ENCODE measurements at regions not wholly inside any gene's neighbourhood (a gene's known extent, or its start where the extent isn't known, plus 50 kb on each side); places are given as distances from the start of the nearest gene placed in this dataset.

GRCh38 chr2:45132551-45132950 lies 123.3 kb upstream of the SIX2 start:
- POLR2A ChIA-PET = no interaction called here
- Histone ChIP-seq H3K27ac (ENCODE audit: extremely low read depth, low read depth, low read length) (no peak overlapping the region), H3K36me3 (ENCODE audit: control insufficient read depth in 2 of 2, insufficient read depth in 1 of 2, low read length in 2 of 2) (no peaks in the 10 kb centered on the region), H3K4me3 (ENCODE audit: low read depth, low read length) (no peak overlapping the region), H3K9me3 (ENCODE audit: control insufficient read depth, insufficient read depth, low read depth, low read length) (no peaks in the 10 kb centered on the region), H3K4me1 (ENCODE audit: control insufficient read depth, insufficient read depth, low read length) (peaks cover 8% of the 10 kb centered on the region)
- CTCF ChIA-PET = no interaction called here
- no peak for TF ChIP-seq ELK4 (IDR thresholded peaks at IDR 0.05; ENCODE audit: borderline replicate concordance, low read depth, low read length)
- TF ChIP-seq ZNF311 (tag by site-specific recombination; IDR thresholded peaks at IDR 0.05; ENCODE audit: borderline replicate concordance) = no peak
- TF ChIP-seq, protein P1, sequence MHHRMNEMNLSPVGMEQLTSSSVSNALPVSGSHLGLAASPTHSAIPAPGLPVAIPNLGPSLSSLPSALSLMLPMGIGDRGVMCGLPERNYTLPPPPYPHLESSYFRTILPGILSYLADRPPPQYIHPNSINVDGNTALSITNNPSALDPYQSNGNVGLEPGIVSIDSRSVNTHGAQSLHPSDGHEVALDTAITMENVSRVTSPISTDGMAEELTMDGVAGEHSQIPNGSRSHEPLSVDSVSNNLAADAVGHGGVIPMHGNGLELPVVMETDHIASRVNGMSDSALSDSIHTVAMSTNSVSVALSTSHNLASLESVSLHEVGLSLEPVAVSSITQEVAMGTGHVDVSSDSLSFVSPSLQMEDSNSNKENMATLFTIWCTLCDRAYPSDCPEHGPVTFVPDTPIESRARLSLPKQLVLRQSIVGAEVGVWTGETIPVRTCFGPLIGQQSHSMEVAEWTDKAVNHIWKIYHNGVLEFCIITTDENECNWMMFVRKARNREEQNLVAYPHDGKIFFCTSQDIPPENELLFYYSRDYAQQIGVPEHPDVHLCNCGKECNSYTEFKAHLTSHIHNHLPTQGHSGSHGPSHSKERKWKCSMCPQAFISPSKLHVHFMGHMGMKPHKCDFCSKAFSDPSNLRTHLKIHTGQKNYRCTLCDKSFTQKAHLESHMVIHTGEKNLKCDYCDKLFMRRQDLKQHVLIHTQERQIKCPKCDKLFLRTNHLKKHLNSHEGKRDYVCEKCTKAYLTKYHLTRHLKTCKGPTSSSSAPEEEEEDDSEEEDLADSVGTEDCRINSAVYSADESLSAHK (tag by site-specific recombination; IDR thresholded peaks at IDR 0.05) = no peak

GRCh38 chr2:45131587-45131986 lies 122.3 kb upstream of the SIX2 start:
- Histone ChIP-seq H3K4me3 (ENCODE audit: low read depth, low read length) (no peak overlapping the region), H3K9me3 (ENCODE audit: control insufficient read depth, insufficient read depth, low read depth, low read length) (no peaks in the 10 kb centered on the region), H3K27ac (ENCODE audit: extremely low read depth, low read depth, low read length) (no peak overlapping the region), H3K36me3 (ENCODE audit: control insufficient read depth in 2 of 2, insufficient read depth in 1 of 2, low read length in 2 of 2) (no peaks in the 10 kb centered on the region), H3K4me1 (ENCODE audit: control insufficient read depth, insufficient read depth, low read length) (peaks cover 8% of the 10 kb centered on the region)
- POLR2A ChIA-PET = no interaction called here
- CTCF ChIA-PET = no interaction called here
- no peak for TF ChIP-seq ZNF558 (tag by site-specific recombination; IDR thresholded peaks at IDR 0.05)
- TF ChIP-seq ZNF211 (tag by site-specific recombination; IDR thresholded peaks at IDR 0.05; ENCODE audit: low read depth) = no peak
- TF ChIP-seq ZNF112 (tag by site-specific recombination; IDR thresholded peaks at IDR 0.05) = no peak
- TF ChIP-seq ZNF335 (tag by site-specific recombination; conservative IDR thresholded peaks at IDR 0.05) = no peak
- TF ChIP-seq ZNF549 (tag by site-specific recombination; IDR thresholded peaks at IDR 0.05) = no peak
- no peak for TF ChIP-seq ZNF514 (tag by site-specific recombination; IDR thresholded peaks at IDR 0.05)
- TF ChIP-seq, protein P2, sequence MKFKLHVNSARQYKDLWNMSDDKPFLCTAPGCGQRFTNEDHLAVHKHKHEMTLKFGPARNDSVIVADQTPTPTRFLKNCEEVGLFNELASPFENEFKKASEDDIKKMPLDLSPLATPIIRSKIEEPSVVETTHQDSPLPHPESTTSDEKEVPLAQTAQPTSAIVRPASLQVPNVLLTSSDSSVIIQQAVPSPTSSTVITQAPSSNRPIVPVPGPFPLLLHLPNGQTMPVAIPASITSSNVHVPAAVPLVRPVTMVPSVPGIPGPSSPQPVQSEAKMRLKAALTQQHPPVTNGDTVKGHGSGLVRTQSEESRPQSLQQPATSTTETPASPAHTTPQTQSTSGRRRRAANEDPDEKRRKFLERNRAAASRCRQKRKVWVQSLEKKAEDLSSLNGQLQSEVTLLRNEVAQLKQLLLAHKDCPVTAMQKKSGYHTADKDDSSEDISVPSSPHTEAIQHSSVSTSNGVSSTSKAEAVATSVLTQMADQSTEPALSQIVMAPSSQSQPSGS (tag by site-specific recombination; IDR thresholded peaks at IDR 0.05; ENCODE audit: low read depth) = no peak
- TF ChIP-seq ELK4 (IDR thresholded peaks at IDR 0.05; ENCODE audit: borderline replicate concordance, low read depth, low read length) = no peak
- TF ChIP-seq ZNF140 (tag by site-specific recombination; IDR thresholded peaks at IDR 0.05) = no peak
- no peak for TF ChIP-seq ZNF626 (tag by site-specific recombination; IDR thresholded peaks at IDR 0.05)
- TF ChIP-seq, protein P3, sequence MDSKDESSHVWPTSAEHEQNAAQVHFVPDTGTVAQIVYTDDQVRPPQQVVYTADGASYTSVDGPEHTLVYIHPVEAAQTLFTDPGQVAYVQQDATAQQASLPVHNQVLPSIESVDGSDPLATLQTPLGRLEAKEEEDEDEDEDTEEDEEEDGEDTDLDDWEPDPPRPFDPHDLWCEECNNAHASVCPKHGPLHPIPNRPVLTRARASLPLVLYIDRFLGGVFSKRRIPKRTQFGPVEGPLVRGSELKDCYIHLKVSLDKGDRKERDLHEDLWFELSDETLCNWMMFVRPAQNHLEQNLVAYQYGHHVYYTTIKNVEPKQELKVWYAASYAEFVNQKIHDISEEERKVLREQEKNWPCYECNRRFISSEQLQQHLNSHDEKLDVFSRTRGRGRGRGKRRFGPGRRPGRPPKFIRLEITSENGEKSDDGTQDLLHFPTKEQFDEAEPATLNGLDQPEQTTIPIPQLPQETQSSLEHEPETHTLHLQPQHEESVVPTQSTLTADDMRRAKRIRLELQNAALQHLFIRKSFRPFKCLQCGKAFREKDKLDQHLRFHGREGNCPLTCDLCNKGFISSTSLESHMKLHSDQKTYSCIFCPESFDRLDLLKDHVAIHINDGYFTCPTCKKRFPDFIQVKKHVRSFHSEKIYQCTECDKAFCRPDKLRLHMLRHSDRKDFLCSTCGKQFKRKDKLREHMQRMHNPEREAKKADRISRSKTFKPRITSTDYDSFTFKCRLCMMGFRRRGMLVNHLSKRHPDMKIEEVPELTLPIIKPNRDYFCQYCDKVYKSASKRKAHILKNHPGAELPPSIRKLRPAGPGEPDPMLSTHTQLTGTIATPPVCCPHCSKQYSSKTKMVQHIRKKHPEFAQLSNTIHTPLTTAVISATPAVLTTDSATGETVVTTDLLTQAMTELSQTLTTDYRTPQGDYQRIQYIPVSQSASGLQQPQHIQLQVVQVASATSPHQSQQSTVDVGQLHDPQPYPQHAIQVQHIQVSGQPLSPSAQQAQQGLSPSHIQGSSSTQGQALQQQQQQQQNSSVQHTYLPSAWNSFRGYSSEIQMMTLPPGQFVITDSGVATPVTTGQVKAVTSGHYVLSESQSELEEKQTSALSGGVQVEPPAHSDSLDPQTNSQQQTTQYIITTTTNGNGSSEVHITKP (tag by site-specific recombination; IDR thresholded peaks at IDR 0.05) = no peak
- TF ChIP-seq ZNF311 (tag by site-specific recombination; IDR thresholded peaks at IDR 0.05; ENCODE audit: borderline replicate concordance) = no peak
- no peak for TF ChIP-seq REPIN1 (tag by site-specific recombination; IDR thresholded peaks at IDR 0.05; ENCODE audit: low read depth)
- TF ChIP-seq PRDM1 (tag by site-specific recombination; IDR thresholded peaks at IDR 0.05) = no peak
- no peak for TF ChIP-seq SALL2 (tag by site-specific recombination; IDR thresholded peaks at IDR 0.05; ENCODE audit: borderline replicate concordance)
- no peak for TF ChIP-seq ZNF280C (tag by site-specific recombination; IDR thresholded peaks at IDR 0.05)
- no peak for TF ChIP-seq ZNF768 (tag by site-specific recombination; IDR thresholded peaks at IDR 0.05)
- no peak for TF ChIP-seq TRIM28 (IDR thresholded peaks at IDR 0.05; ENCODE audit: borderline replicate concordance, low read length)
- TF ChIP-seq ZNF785 (tag by site-specific recombination; IDR thresholded peaks at IDR 0.05) = no peak
- no peak for TF ChIP-seq ZSCAN4 (tag by site-specific recombination; IDR thresholded peaks at IDR 0.05)
